SK-N-SH (cell line): ENCODE measurements at regions not wholly inside any gene's neighbourhood (a gene's known extent, or its start where the extent isn't known, plus 50 kb on each side); places are given as distances from the start of the nearest gene placed in this dataset.

ENCODE experiments used
- ELF1 ChIP-seq: IDR thresholded peaks from 2 replicates; pipeline ENCODE4 v1.4.0; 2012
- EP300 ChIP-seq, 2 experiments: IDR thresholded peaks; 2 replicates each; pipeline versions ENCODE4 v1.4.0 to v1.6.1; 2012; ENCODE audit warnings: borderline replicate concordance in 1 of 2, low read depth in 1 of 2, low read length in 1 of 2
- FOSL2 ChIP-seq: IDR thresholded peaks from 2 replicates; pipeline ENCODE4 v1.4.0; 2012; ENCODE audit warnings: low read depth, mild to moderate bottlenecking, moderate library complexity, borderline replicate concordance
- MEF2A ChIP-seq: IDR thresholded peaks from 2 replicates; pipeline ENCODE4 v1.4.0; 2012; ENCODE audit warnings: low read depth, borderline replicate concordance
- RCOR1 ChIP-seq: fragments of 150-350 bp; IDR thresholded peaks from 2 replicates; pipeline ENCODE4 v1.6.1; 2017; ENCODE audit warnings: antibody characterized with exemption, low read length
- SIN3A ChIP-seq: IDR thresholded peaks from 2 replicates; pipeline ENCODE4 v1.6.1; 2012; ENCODE audit warnings: low read depth, mild to moderate bottlenecking, low read length, moderate library complexity, borderline replicate concordance
- YY1 ChIP-seq: IDR thresholded peaks from 2 replicates; pipeline ENCODE4 v1.4.0; 2012; ENCODE audit warnings: low read depth, mild to moderate bottlenecking
- TF ChIP-seq, protein P1 (sequence below): fragments of 200-600 bp; sonication (generic); IDR thresholded peaks from 2 replicates; pipeline ENCODE4 v1.6.1; 2017; ENCODE audit warnings: antibody characterized with exemption, mild to moderate bottlenecking, moderate library complexity
- TF ChIP-seq, protein P2 (sequence below): IDR thresholded peaks from 2 replicates; pipeline ENCODE4 v1.6.1; 2012; ENCODE audit warnings: mild to moderate bottlenecking, low read depth, low read length, moderate library complexity
- TF ChIP-seq, protein P3 (sequence below): IDR thresholded peaks from 2 replicates; pipeline ENCODE4 v1.4.0; 2012; ENCODE audit warnings: low read depth

DNA sequence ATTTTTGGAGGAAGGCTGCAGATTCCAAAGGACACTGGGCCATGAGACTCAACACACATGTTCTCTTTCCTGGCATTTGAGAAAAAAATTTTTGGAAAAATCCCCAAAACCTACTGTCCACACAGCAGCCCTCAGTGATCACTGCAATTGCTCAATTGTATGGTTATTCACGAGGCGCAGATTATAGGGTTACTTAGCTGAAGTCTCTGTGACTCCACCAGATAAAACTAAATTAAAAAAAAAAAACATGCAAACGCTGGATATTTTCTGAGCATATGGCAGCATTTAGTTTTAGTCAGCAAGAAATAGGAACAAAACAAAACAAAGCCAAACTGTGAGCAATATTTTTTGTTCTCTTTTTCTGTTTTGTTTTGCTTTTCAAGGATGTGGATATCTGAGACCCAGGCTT lies 83.8 kb upstream of the FAM20A start:
- TF ChIP-seq, protein P1, sequence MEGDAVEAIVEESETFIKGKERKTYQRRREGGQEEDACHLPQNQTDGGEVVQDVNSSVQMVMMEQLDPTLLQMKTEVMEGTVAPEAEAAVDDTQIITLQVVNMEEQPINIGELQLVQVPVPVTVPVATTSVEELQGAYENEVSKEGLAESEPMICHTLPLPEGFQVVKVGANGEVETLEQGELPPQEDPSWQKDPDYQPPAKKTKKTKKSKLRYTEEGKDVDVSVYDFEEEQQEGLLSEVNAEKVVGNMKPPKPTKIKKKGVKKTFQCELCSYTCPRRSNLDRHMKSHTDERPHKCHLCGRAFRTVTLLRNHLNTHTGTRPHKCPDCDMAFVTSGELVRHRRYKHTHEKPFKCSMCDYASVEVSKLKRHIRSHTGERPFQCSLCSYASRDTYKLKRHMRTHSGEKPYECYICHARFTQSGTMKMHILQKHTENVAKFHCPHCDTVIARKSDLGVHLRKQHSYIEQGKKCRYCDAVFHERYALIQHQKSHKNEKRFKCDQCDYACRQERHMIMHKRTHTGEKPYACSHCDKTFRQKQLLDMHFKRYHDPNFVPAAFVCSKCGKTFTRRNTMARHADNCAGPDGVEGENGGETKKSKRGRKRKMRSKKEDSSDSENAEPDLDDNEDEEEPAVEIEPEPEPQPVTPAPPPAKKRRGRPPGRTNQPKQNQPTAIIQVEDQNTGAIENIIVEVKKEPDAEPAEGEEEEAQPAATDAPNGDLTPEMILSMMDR, result no peak
- no peak for TF ChIP-seq SIN3A
- TF ChIP-seq FOSL2, result no peak
- TF ChIP-seq YY1, result no peak
- TF ChIP-seq, protein P2, sequence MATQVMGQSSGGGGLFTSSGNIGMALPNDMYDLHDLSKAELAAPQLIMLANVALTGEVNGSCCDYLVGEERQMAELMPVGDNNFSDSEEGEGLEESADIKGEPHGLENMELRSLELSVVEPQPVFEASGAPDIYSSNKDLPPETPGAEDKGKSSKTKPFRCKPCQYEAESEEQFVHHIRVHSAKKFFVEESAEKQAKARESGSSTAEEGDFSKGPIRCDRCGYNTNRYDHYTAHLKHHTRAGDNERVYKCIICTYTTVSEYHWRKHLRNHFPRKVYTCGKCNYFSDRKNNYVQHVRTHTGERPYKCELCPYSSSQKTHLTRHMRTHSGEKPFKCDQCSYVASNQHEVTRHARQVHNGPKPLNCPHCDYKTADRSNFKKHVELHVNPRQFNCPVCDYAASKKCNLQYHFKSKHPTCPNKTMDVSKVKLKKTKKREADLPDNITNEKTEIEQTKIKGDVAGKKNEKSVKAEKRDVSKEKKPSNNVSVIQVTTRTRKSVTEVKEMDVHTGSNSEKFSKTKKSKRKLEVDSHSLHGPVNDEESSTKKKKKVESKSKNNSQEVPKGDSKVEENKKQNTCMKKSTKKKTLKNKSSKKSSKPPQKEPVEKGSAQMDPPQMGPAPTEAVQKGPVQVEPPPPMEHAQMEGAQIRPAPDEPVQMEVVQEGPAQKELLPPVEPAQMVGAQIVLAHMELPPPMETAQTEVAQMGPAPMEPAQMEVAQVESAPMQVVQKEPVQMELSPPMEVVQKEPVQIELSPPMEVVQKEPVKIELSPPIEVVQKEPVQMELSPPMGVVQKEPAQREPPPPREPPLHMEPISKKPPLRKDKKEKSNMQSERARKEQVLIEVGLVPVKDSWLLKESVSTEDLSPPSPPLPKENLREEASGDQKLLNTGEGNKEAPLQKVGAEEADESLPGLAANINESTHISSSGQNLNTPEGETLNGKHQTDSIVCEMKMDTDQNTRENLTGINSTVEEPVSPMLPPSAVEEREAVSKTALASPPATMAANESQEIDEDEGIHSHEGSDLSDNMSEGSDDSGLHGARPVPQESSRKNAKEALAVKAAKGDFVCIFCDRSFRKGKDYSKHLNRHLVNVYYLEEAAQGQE, result no peak
- TF ChIP-seq, protein P3, sequence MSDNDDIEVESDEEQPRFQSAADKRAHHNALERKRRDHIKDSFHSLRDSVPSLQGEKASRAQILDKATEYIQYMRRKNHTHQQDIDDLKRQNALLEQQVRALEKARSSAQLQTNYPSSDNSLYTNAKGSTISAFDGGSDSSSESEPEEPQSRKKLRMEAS, result no peak
- no peak for TF ChIP-seq EP300 (IDR thresholded peaks at IDR 0.05; ENCODE audit: borderline replicate concordance in 1 of 2, low read depth in 1 of 2, low read length in 1 of 2)
- no peak for TF ChIP-seq ELF1
- TF ChIP-seq RCOR1, result no peak
- TF ChIP-seq MEF2A, result no peak
